ENCODE measurements at regions not wholly inside any gene's neighbourhood (a gene's known extent, or its start where the extent isn't known, plus 50 kb on each side); places are given as distances from the start of the nearest gene placed in this dataset.

DNA sequence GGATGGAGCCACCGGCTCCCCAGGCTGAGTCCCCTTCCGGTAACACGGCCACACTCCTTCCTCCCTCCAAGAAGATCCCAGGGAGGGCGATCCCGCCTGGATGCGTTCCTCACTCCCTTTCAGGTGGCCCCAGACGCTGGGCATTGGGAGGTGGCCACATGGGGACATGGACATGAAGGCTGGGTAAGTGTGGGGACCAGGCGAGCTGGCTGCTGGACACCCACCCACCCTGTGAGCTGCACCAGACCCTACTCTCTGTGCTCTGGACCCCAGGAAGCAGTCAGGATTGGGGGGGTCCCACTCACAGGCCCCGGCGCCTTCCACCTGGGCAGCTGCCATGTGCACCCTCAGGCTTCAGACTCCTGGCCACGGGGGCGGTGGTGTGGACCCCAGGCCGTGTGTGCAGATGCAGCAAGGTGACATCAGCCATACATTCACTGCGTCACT, 932.8 kb downstream of the BRD1 start:
- H3K4me1 ChIP-seq (ENCODE audit: control insufficient read depth, insufficient read depth, low read length): no peaks in the 10 kb centered on the region
- no peaks in the 10 kb centered on the region for H3K36me3 ChIP-seq (ENCODE audit: control insufficient read depth, insufficient read depth, low read length)
- no peak overlapping the region for H3K27ac ChIP-seq (ENCODE audit: low read length)
- no peaks in the 10 kb centered on the region for H3K27me3 ChIP-seq (ENCODE audit: control insufficient read depth, insufficient read depth, low read length)
- in situ Hi-C loops (cut with HindIII; ENCODE audit: low pct_unique_long_range_greater_than_20kb, low sequenced_read_pairs) (no loop called here), intact Hi-C loops (cut with micrococcal nuclease; ENCODE audit: unreplicated experiment) (no loop called here)
- no peak overlapping the region for H3K4me3 ChIP-seq (ENCODE audit: low read depth in 2 of 2, low read length in 2 of 2)
- BruUV-seq (replicated peaks): no TSS peak
- DNase-seq (ENCODE audit: low read depth, low spot score): no peak
- ChIA-PET CTCF (interaction anchor here (1.2 kb wide), 1 partner anchor 103 kb away, joined by 3 read pairs; no protein-coding TSS in a partner anchor), POLR2A (no interaction called here)
- ATAC-seq: no peak
- TF ChIP-seq, protein P1, sequence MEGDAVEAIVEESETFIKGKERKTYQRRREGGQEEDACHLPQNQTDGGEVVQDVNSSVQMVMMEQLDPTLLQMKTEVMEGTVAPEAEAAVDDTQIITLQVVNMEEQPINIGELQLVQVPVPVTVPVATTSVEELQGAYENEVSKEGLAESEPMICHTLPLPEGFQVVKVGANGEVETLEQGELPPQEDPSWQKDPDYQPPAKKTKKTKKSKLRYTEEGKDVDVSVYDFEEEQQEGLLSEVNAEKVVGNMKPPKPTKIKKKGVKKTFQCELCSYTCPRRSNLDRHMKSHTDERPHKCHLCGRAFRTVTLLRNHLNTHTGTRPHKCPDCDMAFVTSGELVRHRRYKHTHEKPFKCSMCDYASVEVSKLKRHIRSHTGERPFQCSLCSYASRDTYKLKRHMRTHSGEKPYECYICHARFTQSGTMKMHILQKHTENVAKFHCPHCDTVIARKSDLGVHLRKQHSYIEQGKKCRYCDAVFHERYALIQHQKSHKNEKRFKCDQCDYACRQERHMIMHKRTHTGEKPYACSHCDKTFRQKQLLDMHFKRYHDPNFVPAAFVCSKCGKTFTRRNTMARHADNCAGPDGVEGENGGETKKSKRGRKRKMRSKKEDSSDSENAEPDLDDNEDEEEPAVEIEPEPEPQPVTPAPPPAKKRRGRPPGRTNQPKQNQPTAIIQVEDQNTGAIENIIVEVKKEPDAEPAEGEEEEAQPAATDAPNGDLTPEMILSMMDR (IDR thresholded peaks at IDR 0.05): no peak
- TF ChIP-seq SIN3A (IDR thresholded peaks at IDR 0.05; ENCODE audit: borderline replicate concordance, insufficient read depth, low read depth, low read length) (no peak), POLR2AphosphoS5 (IDR thresholded peaks at IDR 0.05; ENCODE audit: low read depth, low read length) (no peak), TCF7L2 (IDR thresholded peaks at IDR 0.05; ENCODE audit: low read depth, low read length) (no peak)
- TF ChIP-seq, protein P2, sequence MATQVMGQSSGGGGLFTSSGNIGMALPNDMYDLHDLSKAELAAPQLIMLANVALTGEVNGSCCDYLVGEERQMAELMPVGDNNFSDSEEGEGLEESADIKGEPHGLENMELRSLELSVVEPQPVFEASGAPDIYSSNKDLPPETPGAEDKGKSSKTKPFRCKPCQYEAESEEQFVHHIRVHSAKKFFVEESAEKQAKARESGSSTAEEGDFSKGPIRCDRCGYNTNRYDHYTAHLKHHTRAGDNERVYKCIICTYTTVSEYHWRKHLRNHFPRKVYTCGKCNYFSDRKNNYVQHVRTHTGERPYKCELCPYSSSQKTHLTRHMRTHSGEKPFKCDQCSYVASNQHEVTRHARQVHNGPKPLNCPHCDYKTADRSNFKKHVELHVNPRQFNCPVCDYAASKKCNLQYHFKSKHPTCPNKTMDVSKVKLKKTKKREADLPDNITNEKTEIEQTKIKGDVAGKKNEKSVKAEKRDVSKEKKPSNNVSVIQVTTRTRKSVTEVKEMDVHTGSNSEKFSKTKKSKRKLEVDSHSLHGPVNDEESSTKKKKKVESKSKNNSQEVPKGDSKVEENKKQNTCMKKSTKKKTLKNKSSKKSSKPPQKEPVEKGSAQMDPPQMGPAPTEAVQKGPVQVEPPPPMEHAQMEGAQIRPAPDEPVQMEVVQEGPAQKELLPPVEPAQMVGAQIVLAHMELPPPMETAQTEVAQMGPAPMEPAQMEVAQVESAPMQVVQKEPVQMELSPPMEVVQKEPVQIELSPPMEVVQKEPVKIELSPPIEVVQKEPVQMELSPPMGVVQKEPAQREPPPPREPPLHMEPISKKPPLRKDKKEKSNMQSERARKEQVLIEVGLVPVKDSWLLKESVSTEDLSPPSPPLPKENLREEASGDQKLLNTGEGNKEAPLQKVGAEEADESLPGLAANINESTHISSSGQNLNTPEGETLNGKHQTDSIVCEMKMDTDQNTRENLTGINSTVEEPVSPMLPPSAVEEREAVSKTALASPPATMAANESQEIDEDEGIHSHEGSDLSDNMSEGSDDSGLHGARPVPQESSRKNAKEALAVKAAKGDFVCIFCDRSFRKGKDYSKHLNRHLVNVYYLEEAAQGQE (IDR thresholded peaks at IDR 0.05; ENCODE audit: insufficient read depth in 1 of 2, low read depth in 2 of 2, low read length in 1 of 2): no peak
- no peaks in the 10 kb centered on the region for H3K9me3 ChIP-seq (ENCODE audit: control insufficient read depth, insufficient read depth, low read depth, low read length)

DNA sequence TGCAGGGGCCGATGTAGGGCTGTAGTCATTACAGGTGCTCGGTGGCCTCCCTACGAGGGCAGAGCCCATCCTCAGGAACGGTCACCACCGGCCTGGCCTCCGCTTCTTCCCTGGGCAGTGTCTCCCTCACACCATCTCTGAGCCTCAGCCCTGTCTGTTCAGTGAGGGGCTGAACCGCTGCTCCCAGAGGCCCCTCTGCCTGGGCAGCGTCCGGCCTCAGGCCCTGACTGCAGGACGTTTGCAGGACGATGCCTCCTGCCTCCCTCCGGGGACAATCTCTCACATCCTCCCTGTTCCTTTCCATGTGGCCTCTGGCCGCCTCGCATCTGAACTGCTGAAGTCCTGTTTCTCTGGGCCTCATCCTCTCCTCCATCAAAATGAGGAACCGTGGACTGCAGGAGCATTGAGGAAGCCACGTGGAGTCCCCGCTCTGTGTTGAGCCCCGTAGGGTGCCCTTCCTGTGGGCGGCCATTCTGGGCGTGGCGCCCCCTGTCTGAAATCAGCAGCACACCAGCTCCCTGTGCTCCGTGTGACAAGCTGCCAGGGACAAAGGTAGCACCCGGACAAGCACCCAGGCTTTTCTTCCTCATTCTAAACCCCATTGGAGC, 933.5 kb downstream of the BRD1 start:
- ChIA-PET CTCF (interaction anchor here (1.2 kb wide), 1 partner anchor 102 kb away, joined by 3 read pairs; no protein-coding TSS in a partner anchor), POLR2A (interaction anchor here (0.6 kb wide), 1 partner anchor 452 kb away, joined by 17 read pairs; no protein-coding TSS in a partner anchor)
- ATAC-seq: no peak
- no peak overlapping the region for H3K27ac ChIP-seq (ENCODE audit: low read length)
- H3K4me3 ChIP-seq (ENCODE audit: low read depth in 2 of 2, low read length in 2 of 2): no peak overlapping the region
- TF ChIP-seq POLR2AphosphoS5 (IDR thresholded peaks at IDR 0.05; ENCODE audit: low read depth, low read length) (no peak), SIN3A (IDR thresholded peaks at IDR 0.05; ENCODE audit: borderline replicate concordance, insufficient read depth, low read depth, low read length) (no peak), TCF7L2 (IDR thresholded peaks at IDR 0.05; ENCODE audit: low read depth, low read length) (no peak)
- TF ChIP-seq, protein P1 (IDR thresholded peaks at IDR 0.05): no peak; the same call in 1 of the 2 replicates
- TF ChIP-seq, protein P2 (IDR thresholded peaks at IDR 0.05; ENCODE audit: insufficient read depth in 1 of 2, low read depth in 2 of 2, low read length in 1 of 2): no peak
- DNase-seq (ENCODE audit: low read depth, low spot score): no peak
- no peaks in the 10 kb centered on the region for H3K27me3 ChIP-seq (ENCODE audit: control insufficient read depth, insufficient read depth, low read length)
- intact Hi-C loops (cut with micrococcal nuclease; ENCODE audit: unreplicated experiment) (no loop called here), in situ Hi-C loops (cut with HindIII; ENCODE audit: low pct_unique_long_range_greater_than_20kb, low sequenced_read_pairs) (no loop called here)
- no TSS peak for BruUV-seq (replicated peaks)
- no peaks in the 10 kb centered on the region for H3K9me3 ChIP-seq (ENCODE audit: control insufficient read depth, insufficient read depth, low read depth, low read length)
- no peaks in the 10 kb centered on the region for H3K4me1 ChIP-seq (ENCODE audit: control insufficient read depth, insufficient read depth, low read length)
- no peaks in the 10 kb centered on the region for H3K36me3 ChIP-seq (ENCODE audit: control insufficient read depth, insufficient read depth, low read length)

Data from Panc1 (cell line).